ENCODE measurements at regions not wholly inside any gene's neighbourhood (a gene's known extent, or its start where the extent isn't known, plus 50 kb on each side); places are given as distances from the start of the nearest gene placed in this dataset.

- TF ChIP-seq SIN3A (IDR thresholded peaks at IDR 0.05; ENCODE audit: borderline replicate concordance, insufficient read depth, low read length) (no peak), REST (IDR thresholded peaks at IDR 0.05; ENCODE audit: insufficient read depth in 1 of 2, low read depth in 2 of 2, low read length in 2 of 2) (no peak), POLR2AphosphoS5 (IDR thresholded peaks at IDR 0.05; ENCODE audit: low read depth, low read length) (no peak), TAF1 (IDR thresholded peaks at IDR 0.05; ENCODE audit: borderline replicate concordance, insufficient read depth, low read length) (no peak), FOXP2 (optimal IDR thresholded peaks at IDR 0.05; ENCODE audit: borderline replicate concordance, extremely low read depth, extremely low read length, insufficient read depth) (no peak)
These were observed 107.4 kb downstream of the NR1D2 start for GRCh38 chr3:24052446-24052845.

- TF ChIP-seq SIN3A (IDR thresholded peaks at IDR 0.05; ENCODE audit: borderline replicate concordance, insufficient read depth, low read length): no peak
- no peak for TF ChIP-seq REST (IDR thresholded peaks at IDR 0.05; ENCODE audit: insufficient read depth in 1 of 2, low read depth in 2 of 2, low read length in 2 of 2)
- TF ChIP-seq POLR2AphosphoS5 (IDR thresholded peaks at IDR 0.05; ENCODE audit: low read depth, low read length): no peak
- TF ChIP-seq FOXP2 (optimal IDR thresholded peaks at IDR 0.05; ENCODE audit: borderline replicate concordance, extremely low read depth, extremely low read length, insufficient read depth): no peak
- TF ChIP-seq TAF1 (IDR thresholded peaks at IDR 0.05; ENCODE audit: borderline replicate concordance, insufficient read depth, low read length): no peak
These were observed 114.0 kb downstream of the NR1D2 start for GRCh38 chr3:24058940-24059705.

GRCh38 chr3:24060055-24060454 is 115.0 kb downstream of the NR1D2 start:
- no peak for TF ChIP-seq TAF1 (IDR thresholded peaks at IDR 0.05; ENCODE audit: borderline replicate concordance, insufficient read depth, low read length)
- TF ChIP-seq POLR2AphosphoS5 (IDR thresholded peaks at IDR 0.05; ENCODE audit: low read depth, low read length): no peak
- no peak for TF ChIP-seq SIN3A (IDR thresholded peaks at IDR 0.05; ENCODE audit: borderline replicate concordance, insufficient read depth, low read length)
- no peak for TF ChIP-seq FOXP2 (optimal IDR thresholded peaks at IDR 0.05; ENCODE audit: borderline replicate concordance, extremely low read depth, extremely low read length, insufficient read depth)
- TF ChIP-seq REST (IDR thresholded peaks at IDR 0.05; ENCODE audit: insufficient read depth in 1 of 2, low read depth in 2 of 2, low read length in 2 of 2): no peak

- TF ChIP-seq FOXP2 (optimal IDR thresholded peaks at IDR 0.05; ENCODE audit: borderline replicate concordance, extremely low read depth, extremely low read length, insufficient read depth) (no peak), SIN3A (IDR thresholded peaks at IDR 0.05; ENCODE audit: borderline replicate concordance, insufficient read depth, low read length) (no peak), POLR2AphosphoS5 (IDR thresholded peaks at IDR 0.05; ENCODE audit: low read depth, low read length) (no peak), TAF1 (IDR thresholded peaks at IDR 0.05; ENCODE audit: borderline replicate concordance, insufficient read depth, low read length) (no peak), REST (IDR thresholded peaks at IDR 0.05; ENCODE audit: insufficient read depth in 1 of 2, low read depth in 2 of 2, low read length in 2 of 2) (no peak)
These were observed 117.8 kb downstream of the NR1D2 start for GRCh38 chr3:24062916-24063315.

Data from PFSK-1 (cell line).